ENCODE measurements at regions not wholly inside any gene's neighbourhood (a gene's known extent, or its start where the extent isn't known, plus 50 kb on each side); places are given as distances from the start of the nearest gene placed in this dataset.
"Not testable (repeated sequence)": the region's sequence is repeated elsewhere in the genome, so short reads cannot be mapped to it uniquely, and the experiment has no call there.

- peak; percentile 83 for DNase-seq
Measured at GRCh38 chr14:100421756-100422470, 98.8 kb downstream of the SLC25A47 start.

GRCh38 chr14:100422556-100423316 is 99.6 kb downstream of the SLC25A47 start:
- no peak for DNase-seq

GRCh38 chr14:100423317-100424010 is 100.3 kb downstream of the SLC25A47 start:
- DNase-seq: no peak

- DNase-seq: peak; percentile 47
Measured at GRCh38 chr14:100424504-100425428, 101.6 kb downstream of the SLC25A47 start.

GRCh38 chr14:100425429-100425827 is 102.3 kb downstream of the SLC25A47 start:
- DNase-seq: no peak

GRCh38 chr14:100426314-100426713 is 103.2 kb downstream of the SLC25A47 start:
- no peak for DNase-seq

- DNase-seq: no peak
Measured at GRCh38 chr14:100427166-100427565, 104.0 kb downstream of the SLC25A47 start.

- no peak for DNase-seq
Measured at GRCh38 chr14:100428727-100429126, 105.6 kb downstream of the SLC25A47 start.

- no peak for DNase-seq
Measured at GRCh38 chr14:100429537-100429936, 106.4 kb downstream of the SLC25A47 start.

- no peak for DNase-seq
Measured at GRCh38 chr14:100430571-100430970, 107.4 kb downstream of the SLC25A47 start.

GRCh38 chr14:100431461-100431860 is 108.3 kb downstream of the SLC25A47 start:
- not testable (repeated sequence) for DNase-seq

- DNase-seq: no peak
Measured at GRCh38 chr14:100432652-100433427, 109.7 kb downstream of the SLC25A47 start.

- DNase-seq: no peak
Measured at GRCh38 chr14:100433428-100433814, 110.3 kb downstream of the SLC25A47 start.

GRCh38 chr14:100434033-100434601 is 111.0 kb downstream of the SLC25A47 start:
- no peak for DNase-seq

GRCh38 chr14:100434911-100435438 is 111.8 kb downstream of the SLC25A47 start:
- no peak for DNase-seq

- DNase-seq: no peak
Measured at GRCh38 chr14:100435459-100435858, 112.3 kb downstream of the SLC25A47 start.

- peak; percentile 100 for DNase-seq
Measured at GRCh38 chr14:100436745-100437406, 113.7 kb downstream of the SLC25A47 start.

- DNase-seq: peak; percentile 53
Measured at GRCh38 chr14:100438271-100438670, 115.1 kb downstream of the SLC25A47 start.

GRCh38 chr14:100438678-100439592 is 115.8 kb downstream of the SLC25A47 start:
- DNase-seq: no peak
